Embryonic facial prominence (tissue), 1 donor: ENCODE measurements at regions not wholly inside any gene's neighbourhood (a gene's known extent, or its start where the extent isn't known, plus 50 kb on each side); places are given as distances from the start of the nearest gene placed in this dataset.

ENCODE experiments used
- DNase-seq: peaks from one replicate; pipeline ENCODE4 v3.0.0-alpha.2; 2016; ENCODE audit errors: extremely low spot score

DNA sequence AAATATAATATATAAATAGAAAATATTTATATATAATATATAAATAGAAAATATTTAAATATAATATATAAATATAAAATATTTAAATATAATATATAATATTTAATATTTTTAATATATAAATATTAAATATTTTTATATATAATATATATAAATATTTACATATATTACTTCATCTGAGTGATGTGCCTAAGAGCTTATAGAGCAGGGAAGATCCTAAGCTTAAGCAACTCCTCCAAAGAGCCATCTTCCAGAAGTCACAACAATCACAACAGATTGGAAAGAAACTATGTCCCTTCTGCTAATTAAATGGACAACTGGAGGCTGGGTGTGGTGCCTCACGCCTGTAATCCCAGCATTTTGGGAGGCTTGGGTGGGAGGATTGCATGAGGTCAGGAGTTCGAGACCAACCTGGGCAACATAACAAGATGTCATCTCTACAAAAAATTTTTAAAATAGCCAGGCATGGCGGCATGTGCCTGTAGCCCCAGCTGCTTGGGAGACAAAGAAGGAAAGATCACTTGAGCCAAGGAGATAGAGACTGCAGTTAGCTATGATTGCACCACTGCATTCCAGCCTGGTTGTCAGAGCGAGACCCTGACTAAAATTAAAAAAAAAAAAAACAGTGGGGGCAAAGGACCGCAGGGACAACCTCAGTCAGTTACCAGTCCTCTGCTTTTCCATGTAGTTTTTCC, 198.7 kb downstream of the SKIDA1 start:
- DNase-seq = no peak

DNA sequence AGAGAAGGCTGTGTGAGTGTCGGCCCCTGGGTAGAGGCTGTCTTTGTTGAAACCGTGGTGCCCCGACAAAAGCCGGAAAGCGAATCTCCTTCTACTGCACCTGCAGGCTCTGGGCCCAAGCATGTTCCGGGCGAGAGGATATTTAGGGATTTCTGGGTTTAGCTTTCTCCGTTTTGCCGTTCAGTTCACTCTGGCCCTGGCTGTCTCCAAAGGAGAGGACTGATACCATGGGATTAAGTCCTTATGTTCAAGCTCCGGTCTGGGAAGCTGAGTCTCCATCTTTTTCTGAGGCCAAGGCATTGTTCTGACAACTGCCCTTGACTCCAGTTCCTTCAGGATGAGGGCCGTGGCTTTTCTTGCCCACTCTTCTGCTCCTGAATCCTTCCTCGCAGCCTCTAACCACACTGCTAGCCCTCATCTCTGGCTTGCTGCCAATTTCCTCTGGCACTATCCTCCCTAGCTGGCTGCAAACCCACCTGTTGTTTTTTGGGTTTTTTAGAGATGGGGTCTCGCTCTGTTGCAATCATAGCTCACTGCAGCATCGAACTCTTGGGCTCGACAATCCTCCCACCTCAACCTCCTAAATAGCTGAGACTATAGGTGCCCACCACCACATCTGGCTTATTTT, 206.8 kb downstream of the SKIDA1 start:
- DNase-seq = no peak

DNA sequence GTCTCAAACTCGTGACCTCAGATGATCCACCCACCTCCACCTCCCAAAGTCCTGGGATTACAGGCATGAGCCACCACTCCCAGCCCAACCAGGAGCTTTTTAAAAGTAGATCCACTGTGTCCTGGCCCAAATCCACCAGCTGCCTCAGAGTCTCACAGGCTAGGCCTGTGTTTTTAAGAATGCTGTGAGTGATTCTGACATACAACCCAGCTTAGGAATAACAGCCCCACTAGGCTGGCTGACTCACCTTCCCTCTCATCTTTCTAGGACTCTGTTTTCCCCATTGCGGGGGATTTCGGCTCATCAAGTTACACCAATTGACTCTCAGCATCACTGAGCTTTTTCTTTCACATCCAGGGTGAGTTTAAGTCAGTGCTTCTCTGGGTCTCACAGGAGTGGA, 207.6 kb downstream of the SKIDA1 start:
- DNase-seq = no peak

DNA sequence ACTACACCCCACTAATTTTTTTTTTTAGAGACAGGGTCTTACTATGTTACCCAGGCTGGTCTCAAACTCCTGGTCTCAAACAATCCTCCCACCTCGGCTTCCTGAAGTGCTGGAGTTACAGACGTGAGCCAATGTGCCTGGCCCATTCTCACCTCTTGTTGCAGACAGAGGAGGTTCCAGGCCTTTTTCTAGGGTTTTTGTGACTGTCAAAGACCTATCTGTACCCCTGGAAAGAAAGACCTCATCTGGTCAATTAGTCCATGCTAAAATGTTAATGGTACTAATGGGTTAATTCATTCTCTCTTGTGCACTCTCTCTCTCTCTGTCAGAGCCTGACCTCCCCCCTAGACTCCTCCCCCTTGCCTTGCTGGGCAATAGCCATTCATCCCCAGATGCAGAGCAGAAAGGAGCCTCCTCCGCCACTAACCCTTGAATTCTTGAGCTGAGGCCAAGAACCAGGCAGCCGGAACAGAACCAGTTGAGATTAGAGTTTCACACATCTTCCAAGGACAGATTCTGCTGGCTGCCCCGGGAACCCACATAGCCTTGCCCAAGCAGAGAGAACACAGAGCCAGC, 209.7 kb downstream of the SKIDA1 start:
- DNase-seq = no peak

DNA sequence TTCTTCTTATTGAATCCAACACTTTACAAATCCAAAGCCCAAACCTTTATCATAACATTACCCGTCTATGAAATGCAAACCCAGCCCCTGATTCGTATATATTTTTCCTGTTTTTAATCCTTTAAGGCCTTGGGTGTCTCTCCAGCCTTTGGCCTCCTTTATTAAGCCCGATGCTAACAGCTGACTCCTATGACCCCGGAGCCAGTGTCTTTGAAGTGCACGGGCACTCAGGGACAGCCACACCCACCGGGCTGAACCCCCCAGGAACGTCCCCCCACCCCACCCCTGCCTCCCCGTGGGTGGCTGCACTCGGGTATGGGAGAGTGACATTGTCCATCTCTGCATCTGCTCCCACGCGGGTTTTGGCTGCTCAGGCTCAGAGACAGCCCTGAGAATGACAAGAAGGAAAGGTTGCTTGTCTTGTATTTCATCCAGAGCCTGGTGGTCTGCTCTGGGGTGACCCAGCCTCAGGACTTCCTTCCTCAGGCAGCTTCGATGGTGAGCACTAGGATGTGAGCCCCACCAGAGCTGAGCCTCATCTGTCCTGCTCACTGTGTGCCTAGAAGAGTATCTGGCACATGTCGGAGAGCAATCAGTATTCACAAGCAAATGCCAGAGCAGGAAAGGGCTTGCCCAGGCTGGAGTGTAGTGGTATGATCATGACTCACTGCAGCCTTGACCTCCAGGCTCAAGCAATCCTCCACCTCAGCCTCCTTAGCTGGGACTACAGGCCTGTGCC, 210.4 kb downstream of the SKIDA1 start:
- no peak for DNase-seq

DNA sequence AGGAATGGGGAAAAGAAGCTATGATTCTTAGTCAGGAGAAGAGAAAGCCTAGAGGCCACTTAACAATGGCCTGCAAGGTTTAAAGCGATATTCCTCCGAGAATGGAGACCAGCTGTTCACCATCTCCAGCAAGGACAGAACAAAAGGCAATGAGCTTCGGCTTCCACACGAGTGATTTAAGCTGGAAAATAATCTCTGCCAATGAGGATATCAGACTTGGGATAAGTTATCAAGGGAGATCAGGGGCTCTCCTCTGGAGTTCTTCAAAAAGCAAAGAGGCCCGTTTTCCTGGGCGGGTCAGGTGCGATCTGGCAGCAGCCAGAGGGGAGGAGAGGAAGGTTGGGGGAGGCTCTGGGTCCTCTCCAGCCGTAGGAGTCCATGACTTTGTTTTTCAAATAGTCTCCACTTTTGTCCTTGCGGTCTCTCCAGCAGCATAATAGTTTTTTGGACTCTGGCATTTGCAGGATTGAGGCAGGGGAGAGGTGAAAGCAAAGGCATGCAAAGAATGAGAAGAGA, 211.3 kb downstream of the SKIDA1 start:
- no peak for DNase-seq

DNA sequence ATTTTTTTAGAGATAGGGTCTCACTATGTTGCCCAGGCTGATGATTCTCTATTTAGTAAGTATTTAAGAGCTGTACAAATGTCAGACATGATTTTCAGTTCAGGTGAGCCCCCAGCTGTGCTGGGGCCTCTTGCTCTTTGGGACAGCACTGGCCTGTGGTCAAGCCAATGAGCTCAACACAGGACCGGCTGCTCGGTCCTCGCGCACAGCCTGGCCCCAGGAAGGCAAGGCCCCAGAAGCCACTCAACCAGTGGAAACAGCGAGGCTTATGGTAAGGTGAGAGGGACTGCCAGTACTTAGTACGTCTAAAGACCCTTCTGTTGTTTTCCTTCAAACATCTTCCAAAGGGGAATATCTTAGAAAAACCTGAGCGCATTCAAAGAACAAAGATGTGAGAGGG, 211.8 kb downstream of the SKIDA1 start:
- DNase-seq = no peak

DNA sequence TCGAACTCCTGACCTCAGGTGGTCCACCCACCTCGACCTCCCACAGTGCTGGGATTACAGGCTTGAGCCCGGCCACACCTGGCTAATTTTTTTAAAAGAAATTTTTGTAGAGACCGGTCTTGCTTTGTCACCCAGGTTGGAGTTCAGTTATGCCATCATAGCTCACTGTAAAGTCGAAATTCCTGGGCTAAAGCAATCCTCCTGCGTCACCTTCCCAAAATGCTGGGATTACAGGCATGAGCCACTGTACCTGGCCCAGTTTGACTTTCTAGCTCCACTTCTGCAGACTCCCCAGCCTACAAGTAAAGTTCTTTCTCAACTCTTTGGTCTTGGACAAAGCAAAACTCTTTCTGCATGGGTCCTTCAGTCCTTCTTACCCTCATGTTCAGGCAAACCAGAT, 214.1 kb downstream of the SKIDA1 start:
- no peak for DNase-seq

DNA sequence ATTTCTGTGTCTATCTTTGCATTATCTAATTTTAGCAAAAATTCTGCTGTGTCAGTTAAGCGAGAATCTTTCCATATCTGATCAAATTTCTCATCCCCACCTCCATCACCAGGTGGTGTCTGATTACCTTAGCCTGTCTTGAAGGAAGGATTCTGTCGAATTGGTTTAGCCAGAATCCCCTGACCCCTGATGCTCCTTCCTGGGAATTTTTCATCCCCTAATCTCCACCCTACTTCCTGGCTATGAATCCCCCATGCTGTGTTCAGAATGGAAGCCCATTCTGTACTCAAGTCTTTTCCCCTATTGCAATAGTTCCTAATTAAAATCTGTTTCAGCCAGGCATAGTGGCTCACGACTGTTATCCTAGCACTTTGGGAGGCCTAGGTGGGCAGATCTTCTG, 216.1 kb downstream of the SKIDA1 start:
- no peak for DNase-seq

DNA sequence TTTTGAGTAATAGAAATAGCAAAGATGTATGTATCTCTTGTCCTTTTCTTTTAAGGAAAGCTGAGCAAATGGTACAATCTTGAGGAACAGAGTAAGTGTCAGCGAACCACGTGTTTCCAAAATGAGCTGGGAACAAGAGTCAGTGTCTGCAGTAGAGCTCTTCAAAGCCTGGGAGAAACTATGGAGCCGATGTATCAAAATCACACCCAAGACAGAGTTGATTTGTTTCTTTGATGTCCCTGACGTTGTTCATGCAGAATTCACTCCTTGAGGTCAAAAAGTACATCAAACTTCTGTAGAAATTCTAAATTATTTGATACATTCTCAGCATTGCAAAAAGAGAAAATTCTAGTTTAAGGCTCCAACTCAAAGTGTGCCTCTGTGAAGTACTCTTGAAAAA, 216.5 kb downstream of the SKIDA1 start:
- DNase-seq = no peak

DNA sequence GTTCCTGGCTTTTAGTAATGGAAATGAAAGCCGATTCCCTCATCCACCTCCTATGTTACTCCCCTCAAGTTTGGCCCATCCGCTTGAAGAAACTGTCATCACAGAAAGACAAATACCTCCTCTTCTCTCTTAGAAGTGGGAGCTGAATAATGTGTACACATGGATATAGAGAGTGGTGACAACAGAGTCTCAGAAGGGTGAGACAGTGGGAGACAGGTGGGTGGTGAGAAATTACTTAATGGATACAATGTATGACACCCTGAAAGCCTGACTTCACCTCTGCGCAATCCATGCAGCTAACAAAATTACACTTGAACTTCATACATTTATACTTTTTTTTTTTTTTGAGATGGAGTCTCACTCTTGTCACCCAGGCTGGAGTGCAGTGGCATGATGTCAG, 217.5 kb downstream of the SKIDA1 start:
- DNase-seq = no peak

DNA sequence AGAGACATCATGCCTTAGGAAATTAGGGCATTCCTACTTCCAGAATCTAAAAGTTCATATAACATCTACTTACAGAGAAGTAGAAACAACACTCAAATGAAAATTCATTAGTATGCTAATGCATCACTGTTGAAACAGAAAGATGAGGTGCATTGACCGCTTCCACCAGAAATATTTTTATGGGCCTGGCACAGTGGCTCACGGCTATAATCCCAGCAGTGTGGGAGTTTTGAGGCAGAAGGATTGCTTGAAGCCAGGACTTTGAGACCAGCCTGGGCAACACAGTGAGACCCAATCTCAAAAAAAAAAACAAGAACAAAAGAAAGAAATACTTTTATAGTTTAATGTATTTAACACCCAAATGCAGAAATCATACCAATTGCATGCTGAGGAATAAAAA, 220.9 kb downstream of the SKIDA1 start:
- DNase-seq = no peak

DNA sequence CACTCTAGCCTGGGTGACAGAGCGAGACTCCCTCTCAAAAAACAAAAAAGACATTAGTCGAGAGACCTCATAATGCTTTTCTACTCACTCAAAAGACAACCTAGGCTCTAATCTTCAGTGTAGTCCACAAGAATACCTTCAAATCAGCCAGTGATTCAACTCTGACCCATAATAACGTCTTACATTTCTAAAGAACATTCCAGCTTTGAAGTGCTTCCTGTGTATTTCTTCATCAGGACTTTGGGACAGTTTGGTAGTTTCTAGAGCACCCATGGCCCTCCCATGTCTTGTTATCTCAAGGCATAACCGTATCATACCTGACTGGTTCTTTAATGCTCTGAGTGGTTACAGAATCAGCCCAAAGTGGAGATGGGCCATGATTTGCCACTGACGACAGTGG, 221.3 kb downstream of the SKIDA1 start:
- DNase-seq = no peak

DNA sequence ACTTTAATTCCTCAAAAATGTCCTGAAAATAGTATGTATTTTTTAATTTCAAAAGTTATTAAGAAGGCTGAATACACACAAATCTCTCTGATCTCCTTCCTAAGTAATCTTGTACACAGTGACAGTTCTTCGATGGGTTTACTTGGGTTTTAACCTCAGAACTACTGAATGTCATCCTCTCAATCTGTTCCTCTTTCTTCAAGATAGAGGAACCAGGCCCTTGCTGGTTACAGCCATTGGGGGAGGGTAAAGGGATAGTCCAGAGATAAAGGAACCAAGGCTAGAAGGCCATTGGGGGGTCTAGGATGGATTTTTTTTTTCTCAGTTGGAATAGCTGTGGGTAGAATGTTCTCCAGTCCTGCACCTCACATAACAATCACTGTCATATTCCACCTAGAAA, 224.9 kb downstream of the SKIDA1 start:
- DNase-seq = no peak

DNA sequence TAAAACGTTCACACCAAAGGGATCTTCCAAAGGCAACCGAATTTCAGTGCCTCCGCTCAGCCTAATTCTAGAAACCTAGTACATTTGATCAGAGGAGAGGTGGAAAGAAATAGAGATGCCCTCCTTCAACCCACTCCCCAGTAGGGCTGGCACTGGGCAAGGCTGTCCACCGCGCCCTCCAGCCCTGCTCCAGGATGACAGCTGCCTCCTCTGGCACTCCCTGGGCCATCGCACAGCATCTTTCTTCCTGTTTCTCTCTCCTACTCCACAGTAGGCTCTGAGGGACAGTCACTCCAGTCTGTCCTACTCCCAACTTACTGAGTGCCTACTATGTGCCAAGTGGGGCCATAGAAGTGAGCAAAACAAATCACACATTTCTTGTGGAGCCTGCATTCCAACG, 226.2 kb downstream of the SKIDA1 start:
- DNase-seq = no peak

DNA sequence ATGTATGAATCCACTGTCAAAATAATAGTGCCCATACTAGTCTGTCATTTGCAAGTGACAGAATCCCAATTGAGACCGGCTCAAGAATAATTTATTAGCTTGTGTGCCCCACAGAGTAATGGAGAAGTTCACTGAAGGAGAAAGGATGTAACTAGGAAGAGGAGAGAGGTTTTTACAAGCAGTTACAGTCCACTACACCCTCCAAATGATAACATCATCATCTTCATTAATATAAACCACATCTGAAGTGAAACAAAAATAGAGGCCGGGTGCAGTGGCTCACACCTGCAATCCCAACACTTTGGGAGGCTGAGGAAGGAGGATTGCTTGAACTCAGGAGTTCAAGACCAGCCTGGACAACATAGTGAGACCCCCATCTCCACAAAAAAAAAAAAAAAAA, 226.8 kb downstream of the SKIDA1 start:
- no peak for DNase-seq

DNA sequence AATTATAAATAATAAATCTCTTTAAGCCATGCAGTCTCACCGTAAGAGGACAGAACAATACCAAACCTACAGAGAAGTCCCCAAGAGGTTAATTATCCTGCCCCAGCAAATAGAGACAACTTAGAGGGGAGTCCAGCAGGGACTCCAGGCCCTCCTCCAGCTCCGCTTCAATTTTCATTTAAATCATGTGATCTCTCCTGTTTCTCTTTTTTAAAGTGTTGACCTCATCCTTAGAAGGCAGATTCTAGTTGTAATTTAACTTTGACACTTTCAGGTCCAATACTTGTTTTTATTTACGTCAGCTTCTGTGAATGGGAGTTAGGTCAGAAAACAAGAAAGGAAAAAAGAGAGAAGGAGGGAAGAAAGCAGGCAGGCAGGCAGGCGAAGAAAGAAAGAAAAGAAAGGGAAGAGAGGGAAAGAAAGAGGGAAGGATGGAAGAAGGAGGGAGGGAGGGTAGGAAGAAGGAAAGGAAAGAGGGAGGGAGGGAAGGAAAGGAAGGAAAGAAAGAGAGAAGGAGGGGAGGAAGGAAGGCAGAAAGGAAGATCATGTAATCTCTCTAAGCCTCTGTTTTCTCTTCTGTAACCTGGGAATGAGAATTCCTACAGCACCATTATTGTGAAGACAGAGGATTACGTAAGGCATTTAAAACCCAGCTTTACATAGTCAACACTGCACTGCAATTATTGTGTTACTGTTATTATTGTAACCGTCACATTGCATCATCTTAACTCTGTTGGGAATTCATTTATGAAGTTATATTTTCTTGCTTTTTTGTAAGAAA, 227.7 kb downstream of the SKIDA1 start:
- no peak for DNase-seq

DNA sequence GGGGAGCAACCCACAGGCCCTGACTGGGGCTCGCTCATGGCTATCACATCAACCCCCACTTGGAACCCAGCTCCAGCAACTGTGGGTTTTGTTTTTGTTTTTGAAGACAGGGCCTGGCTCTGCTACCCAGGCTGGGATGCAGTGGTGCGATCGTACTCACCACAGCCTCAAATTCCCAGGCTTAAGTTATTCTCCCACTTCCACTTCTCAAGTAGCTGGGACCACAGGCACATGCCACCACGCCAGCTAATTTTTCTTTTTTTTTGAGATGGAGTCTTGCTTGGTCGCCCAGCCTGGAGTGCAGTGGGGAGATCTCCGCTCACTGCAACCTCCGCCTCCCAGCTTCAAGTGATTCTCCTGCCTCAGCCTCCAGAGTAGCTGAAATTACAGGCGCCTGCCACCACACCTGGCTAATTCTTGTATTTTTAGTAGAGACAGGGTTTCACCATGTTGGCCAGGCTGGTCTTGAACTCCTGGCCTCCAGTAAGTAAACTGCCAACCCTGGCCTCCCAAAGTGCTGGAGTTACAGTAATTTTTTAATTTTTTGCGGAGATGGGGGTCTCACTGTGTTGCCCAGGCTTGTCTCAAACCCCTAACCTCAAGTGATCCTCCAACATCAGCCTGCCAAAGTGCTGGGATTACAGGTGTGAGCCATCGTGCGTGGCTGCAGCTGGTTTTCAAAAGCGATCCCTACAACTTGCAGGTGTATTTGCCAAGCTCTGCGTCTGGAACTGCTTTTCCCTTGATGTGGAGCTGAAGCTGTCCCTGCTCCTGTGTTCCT, 228.7 kb downstream of the SKIDA1 start:
- DNase-seq = no peak

DNA sequence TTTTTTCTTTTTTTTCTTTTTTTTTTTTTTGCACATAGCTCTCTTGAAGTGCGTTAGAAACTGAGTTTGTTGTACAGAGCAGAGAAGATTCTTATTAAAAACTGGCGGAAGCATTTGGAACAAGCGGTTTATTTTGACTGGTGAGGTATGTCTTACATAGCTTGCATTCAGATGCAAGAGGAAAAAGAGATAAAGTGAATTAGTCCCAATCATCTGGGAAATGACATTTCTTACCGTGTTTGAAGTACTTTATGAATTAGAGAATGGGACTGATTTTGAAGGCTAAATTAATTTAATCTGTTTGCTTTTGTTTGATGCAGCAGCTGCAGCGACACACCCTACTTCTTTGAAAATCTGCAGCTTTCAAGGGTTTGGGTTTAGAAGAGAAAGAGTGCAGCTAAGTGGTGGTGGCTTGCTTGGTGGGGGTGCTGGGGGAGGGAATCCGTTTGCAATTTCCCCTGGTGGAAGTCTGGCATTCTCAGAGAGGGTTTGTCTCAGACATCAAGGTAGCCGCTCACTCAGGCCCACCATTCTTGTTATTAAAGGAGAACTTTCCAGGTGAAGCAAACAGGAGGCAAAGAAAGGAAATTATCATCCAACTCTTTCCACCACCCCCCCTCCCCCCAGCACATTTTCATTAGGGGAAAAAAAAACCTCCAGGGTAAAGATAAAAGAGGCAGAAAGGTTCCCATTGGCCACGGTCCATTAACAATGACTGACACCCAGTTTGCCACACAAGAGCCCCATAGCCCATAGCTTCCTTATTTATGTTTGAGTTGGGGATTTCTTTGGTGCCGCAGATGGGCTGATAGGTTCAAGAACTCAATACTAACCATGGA, 231.7 kb downstream of the SKIDA1 start:
- no peak for DNase-seq
